GM12874 (cell line): ENCODE measurements at regions not wholly inside any gene's neighbourhood (a gene's known extent, or its start where the extent isn't known, plus 50 kb on each side); places are given as distances from the start of the nearest gene placed in this dataset.

Experiments
- CTCF ChIP-seq: IDR thresholded peaks from 2 replicates; pipeline ENCODE4 v1.5.1; 2011; ENCODE audit warnings: low read depth, mild to moderate bottlenecking, control low read depth, low read length, moderate library complexity; ENCODE audit not compliant: insufficient read depth

- no peak for TF ChIP-seq CTCF
Measured at GRCh38 chr5:101080462-101081240, 177.6 kb upstream of the ST8SIA4 start.

- no peak for TF ChIP-seq CTCF
Measured at GRCh38 chr5:101068298-101068697, 165.2 kb upstream of the ST8SIA4 start.

- TF ChIP-seq CTCF = no peak
Measured at GRCh38 chr5:101067429-101067828, 164.3 kb upstream of the ST8SIA4 start.

- TF ChIP-seq CTCF = no peak
Measured at GRCh38 chr5:101062902-101063301, 159.8 kb upstream of the ST8SIA4 start.

- no peak for TF ChIP-seq CTCF
Measured at GRCh38 chr5:101047181-101047580, 144.1 kb upstream of the ST8SIA4 start.

- TF ChIP-seq CTCF = no peak
Measured at GRCh38 chr5:101045689-101046088, 142.6 kb upstream of the ST8SIA4 start.

- no peak for TF ChIP-seq CTCF
Measured at GRCh38 chr5:101036778-101037177, 133.7 kb upstream of the ST8SIA4 start.

- TF ChIP-seq CTCF = no peak
Measured at GRCh38 chr5:101035425-101035824, 132.3 kb upstream of the ST8SIA4 start.
